Suprapubic skin (tissue), 4 donors: ENCODE measurements at regions not wholly inside any gene's neighbourhood (a gene's known extent, or its start where the extent isn't known, plus 50 kb on each side); places are given as distances from the start of the nearest gene placed in this dataset.

Experiments
- CTCF ChIP-seq, 2 donors: fragments of 200-600 bp in 1 of 2; fragments of 450-650 bp in 1 of 2; sonication (generic) in 1 of 2; IDR thresholded peaks; one replicate each; pipeline ENCODE4 v1.5.1; 2016 to 2019; ENCODE audit warnings: antibody characterized with exemption in 2 of 2, mild to moderate bottlenecking in 1 of 2, moderate library complexity in 1 of 2
- EP300 ChIP-seq: sonication (generic); formaldehyde crosslinking; IDR thresholded peaks from one replicate; pipeline ENCODE4 v1.6.1; 2017; ENCODE audit warnings: antibody characterized with exemption
- POLR2A ChIP-seq, 2 donors: fragments of 450-650 bp; IDR thresholded peaks; one replicate each; pipeline ENCODE4 v1.6.1; 2017; ENCODE audit warnings: antibody characterized with exemption in 2 of 2, mild to moderate bottlenecking in 2 of 2, moderate library complexity in 2 of 2
- POLR2AphosphoS5 ChIP-seq, 3 donors: sonication (generic); formaldehyde crosslinking; IDR thresholded peaks; one replicate each; pipeline ENCODE4 v1.6.1; 2017; ENCODE audit warnings: antibody characterized with exemption in 3 of 3

DNA sequence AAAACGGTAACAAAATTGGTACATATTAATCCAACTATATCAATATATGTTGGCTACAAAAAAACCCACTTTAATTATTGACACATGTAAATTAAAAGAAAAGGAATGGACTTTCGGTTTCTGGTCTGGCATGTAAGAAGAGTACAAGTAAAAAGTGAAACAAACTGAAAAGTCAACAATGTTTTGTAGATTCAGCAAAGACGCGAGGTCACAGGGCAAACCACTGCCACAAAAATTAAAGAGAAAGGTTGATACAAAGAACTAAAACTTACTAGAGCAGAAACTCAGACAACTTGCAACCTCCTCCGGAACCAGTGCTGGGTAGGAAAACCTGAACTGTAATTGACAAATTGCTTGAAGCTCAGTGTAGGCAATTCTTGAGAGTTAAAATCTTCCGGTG lies 110.6 kb upstream of the ARPP21 start:
- TF ChIP-seq POLR2AphosphoS5 (IDR thresholded peaks at IDR 0.05): no peak
- no peak for TF ChIP-seq CTCF (IDR thresholded peaks at IDR 0.05)
- TF ChIP-seq POLR2A (IDR thresholded peaks at IDR 0.05): no peak
- TF ChIP-seq EP300: no peak
